GM12878 (cell line): ENCODE measurements at regions not wholly inside any gene's neighbourhood (a gene's known extent, or its start where the extent isn't known, plus 50 kb on each side); places are given as distances from the start of the nearest gene placed in this dataset.

Experiments
- ATAC-seq: fragments of 200-7000 bp; cut with Tn5 transposase; 3 replicates; pipeline ENCODE4 v1.9.1; 2020; ENCODE audit warnings: mild to moderate bottlenecking, moderate library complexity
- BruUV-seq: library from RNA; stranded (reverse); fragments of 400-500 nt; replicated peaks from 2 replicates; lab custom pipeline; 2021; lab: Mats Ljungman, UMichigan
- CTCF ChIA-PET: fragments of 300-600 bp; sonication (Branson Sonifier 250); formaldehyde crosslinking; extraction: SDS; loops from one replicate; lab custom pipeline; 2021; ENCODE audit warnings: inconsistent platforms; lab: Yijun Ruan, JAX
- POLR2A ChIA-PET: fragments of 350-600 bp; formaldehyde crosslinking; extraction: SDS; loops from one replicate; lab custom pipeline; 2021; ENCODE audit warnings: inconsistent platforms; lab: Charles Lee
- RAD21 ChIA-PET: fragments of 300-600 bp; sonication (Branson Sonifier 250); formaldehyde crosslinking; loops from one replicate; lab custom pipeline; 2023; ENCODE audit warnings: antibody characterized with exemption; ENCODE audit not compliant: unreplicated experiment; lab: Charles Lee
- SMC1A ChIA-PET: fragments of 300-600 bp; sonication (Branson Sonifier 250); formaldehyde crosslinking; loops from one replicate; lab custom pipeline; 2023; ENCODE audit not compliant: unreplicated experiment, uncharacterized antibody; lab: Charles Lee
- DNase-seq: peaks from one replicate; pipeline ENCODE4 v3.0.0-alpha.2; 2011; ENCODE audit warnings: low read depth, low spot score
- FAIRE-seq: peaks from 3 replicates; lab custom pipeline; 2011; peaks lifted over from hg19 to GRCh38; lab: Jason Lieb, UNC
- H2AFZ ChIP-seq: 2 replicates; pipeline ENCODE4 v1.6.0; 2011; ENCODE audit warnings: low read depth, low read length, control low read depth; ENCODE audit not compliant: control insufficient read depth
- H3K27ac ChIP-seq: 2 replicates; pipeline ENCODE4 v1.5.1; 2011; ENCODE audit warnings: control low read depth; ENCODE audit not compliant: control insufficient read depth, insufficient read depth
- H3K27me3 ChIP-seq, 2 experiments: replicated peaks in 1 of 2; 2 replicates each; pipeline versions ENCODE4 v1.6.0 to v1.6.1; 2011; ENCODE audit warnings: low read length in 1 of 2; ENCODE audit not compliant: control insufficient read depth in 2 of 2, insufficient read depth in 2 of 2
- H3K36me3 ChIP-seq, 2 experiments: 2 replicates each; pipeline ENCODE4 v1.5.1; 2011; ENCODE audit warnings: low read length in 1 of 2; ENCODE audit not compliant: control insufficient read depth in 2 of 2, insufficient read depth in 2 of 2
- H3K4me1 ChIP-seq: 2 replicates; pipeline ENCODE4 v1.6.1; 2011; ENCODE audit warnings: mild to moderate bottlenecking, low read length, moderate library complexity, mixed read lengths; ENCODE audit not compliant: control insufficient read depth, insufficient read depth
- H3K4me2 ChIP-seq: 2 replicates; pipeline ENCODE4 v1.6.0; 2011; ENCODE audit warnings: control low read depth; ENCODE audit not compliant: control insufficient read depth, insufficient read depth
- H3K4me3 ChIP-seq: fragments of 200-600 bp; sonication (generic); 2 replicates; pipeline ENCODE4 v1.5.1; 2016
- H3K79me2 ChIP-seq: 2 replicates; pipeline ENCODE4 v1.6.0; 2011; ENCODE audit warnings: low read length; ENCODE audit not compliant: control insufficient read depth, insufficient read depth
- H3K9ac ChIP-seq: 2 replicates; pipeline ENCODE4 v1.8.0; 2011; ENCODE audit warnings: low read length, control low read depth, mixed read lengths; ENCODE audit not compliant: control insufficient read depth, insufficient read depth
- H3K9me3 ChIP-seq: replicated peaks from 3 replicates; pipeline ENCODE4 v1.5.1; 2011; ENCODE audit warnings: mild to moderate bottlenecking, low read length; ENCODE audit not compliant: control insufficient read depth, insufficient read depth
- H4K20me1 ChIP-seq: 2 replicates; pipeline ENCODE4 v1.6.0; 2011; ENCODE audit not compliant: control insufficient read depth, insufficient read depth
- BRCA1 ChIP-seq: IDR thresholded peaks from 2 replicates; pipeline ENCODE4 v1.6.1; 2011; ENCODE audit warnings: low read depth, low read length, improper control_type of control experiment
- CBX3 ChIP-seq: fragments of 200-600 bp; sonication (generic); IDR thresholded peaks from 2 replicates; pipeline ENCODE4 v1.6.1; 2016; ENCODE audit warnings: low read depth, borderline replicate concordance
- CHD1 ChIP-seq: IDR thresholded peaks from 2 replicates; pipeline ENCODE4 v1.6.1; 2012; ENCODE audit warnings: low read depth, low read length, improper control_type of control experiment
- CTCF ChIP-seq, 3 experiments: IDR thresholded peaks in 2 of 3; conservative IDR thresholded peaks in 1 of 3; 2 replicates each; pipeline ENCODE4 v1.5.1; 2011; ENCODE audit warnings: low read depth in 3 of 3, low read length in 3 of 3, mild to moderate bottlenecking in 3 of 3, control low read depth in 2 of 3, moderate library complexity in 2 of 3, inconsistent platforms in 1 of 3, mixed read lengths in 1 of 3; ENCODE audit not compliant: control insufficient read depth in 2 of 3, insufficient read depth in 1 of 3; ENCODE audit errors: extremely low read depth in 1 of 3
- E2F8 ChIP-seq: fragments of 450-650 bp; IDR thresholded peaks from 2 replicates; pipeline ENCODE4 v1.6.1; 2018; ENCODE audit warnings: mild to moderate bottlenecking, low read depth, moderate library complexity; ENCODE audit not compliant: partially characterized antibody
- ELK1 ChIP-seq: IDR thresholded peaks from 2 replicates; pipeline ENCODE4 v1.6.1; 2012; ENCODE audit warnings: low read depth, low read length, improper control_type of control experiment
- HDAC6 ChIP-seq: fragments of 200-600 bp; sonication (generic); IDR thresholded peaks from one replicate; pipeline ENCODE4 v1.8.0; 2017; ENCODE audit warnings: antibody characterized with exemption; ENCODE audit not compliant: unreplicated experiment
- IKZF1 ChIP-seq: fragments of 450-650 bp; conservative IDR thresholded peaks from 2 replicates; pipeline ENCODE4 v1.6.1; 2017; ENCODE audit warnings: antibody characterized with exemption, mild to moderate bottlenecking
- JUND ChIP-seq: IDR thresholded peaks from 2 replicates; pipeline ENCODE4 v1.6.1; 2012; ENCODE audit warnings: low read depth, mild to moderate bottlenecking, low read length, improper control_type of control experiment, moderate library complexity
- NFXL1 ChIP-seq: fragments of 450-650 bp; IDR thresholded peaks from 2 replicates; pipeline ENCODE4 v1.6.1; 2017; ENCODE audit warnings: antibody characterized with exemption, mild to moderate bottlenecking, borderline replicate concordance
- NFYA ChIP-seq: IDR thresholded peaks from 2 replicates; pipeline ENCODE4 v1.6.1; 2011; ENCODE audit warnings: low read depth, mild to moderate bottlenecking, low read length, improper control_type of control experiment, borderline replicate concordance
- PAX8 ChIP-seq: fragments of 450-650 bp; IDR thresholded peaks from 2 replicates; pipeline ENCODE4 v1.6.1; 2017; ENCODE audit warnings: mild to moderate bottlenecking, moderate library complexity
- PKNOX1 ChIP-seq: fragments of 450-650 bp; IDR thresholded peaks from 2 replicates; pipeline ENCODE4 v1.6.1; 2016; ENCODE audit warnings: mild to moderate bottlenecking
- PML ChIP-seq: IDR thresholded peaks from 2 replicates; pipeline ENCODE4 v1.6.1; 2012; ENCODE audit warnings: low read length, inconsistent platforms
- POLR2A ChIP-seq: IDR thresholded peaks from 2 replicates; pipeline ENCODE4 v1.6.1; 2011; ENCODE audit warnings: low read depth, mild to moderate bottlenecking, low read length
- SMAD1 ChIP-seq: fragments of 450-650 bp; IDR thresholded peaks from 2 replicates; pipeline ENCODE4 v1.6.1; 2018; ENCODE audit warnings: mild to moderate bottlenecking, low read depth; ENCODE audit not compliant: partially characterized antibody
- STAT3 ChIP-seq: IDR thresholded peaks from 2 replicates; pipeline ENCODE4 v1.6.1; 2011; ENCODE audit warnings: low read depth, low read length, improper control_type of control experiment
- WGBS: methylation state at CpG from one replicate; pipeline ENCODE4 v1.1.6; 2016; ENCODE audit warnings: low lambda C conversion rate; ENCODE audit not compliant: insufficient replicate concordance, insufficient coverage; ENCODE audit errors: missing lambda C conversion rate; 5-methylcytosine and 5-hydroxymethylcytosine counted together
- in situ Hi-C: fragments of 300-500 bp; cut with MboI; formaldehyde crosslinking; loops from 9 replicates; pipeline ENCODE4 v1.14.3; 2018; ENCODE audit warnings: mixed read lengths
- intact Hi-C: fragments of 100-400 bp; cut with micrococcal nuclease; formaldehyde crosslinking; loops from one replicate; pipeline ENCODE4 v1.14.2; 2022; ENCODE audit not compliant: unreplicated experiment

GRCh38 chr2:10238396-10238795 is 64.3 kb upstream of the HPCAL1 start (continued):
- no peak for TF ChIP-seq JUND
- no peak for TF ChIP-seq CTCF (IDR thresholded peaks at IDR 0.05 in 2 of 3, conservative IDR thresholded peaks at IDR 0.05 in 1 of 3; ENCODE audit: control insufficient read depth in 2 of 3, extremely low read depth in 1 of 3, insufficient read depth in 1 of 3, low read depth in 3 of 3, low read length in 3 of 3)
- TF ChIP-seq HDAC6, result no peak

- FAIRE-seq (no peak), DNase-seq (no peak), ATAC-seq (no peak)
- Histone ChIP-seq H3K27me3 (no peaks in the 10 kb centered on the region; a peak in 1 of 4 replicates), H3K27ac (no peak overlapping the region), H3K9me3 (no peaks in the 10 kb centered on the region), H3K4me3 (no peak overlapping the region), H3K4me1 (no peaks in the 10 kb centered on the region), H3K9ac (no peak overlapping the region), H4K20me1 (no peaks in the 10 kb centered on the region), H3K4me2 (no peak overlapping the region), H3K79me2 (no peaks in the 10 kb centered on the region), H2AFZ (no peak overlapping the region), H3K36me3 (no peaks in the 10 kb centered on the region)
- no TSS peak for BruUV-seq
- RAD21 ChIA-PET, result interaction anchor here (1.2 kb wide), 1 partner anchor 169 kb away, joined by 3 read pairs; no protein-coding TSS in a partner anchor
- SMC1A ChIA-PET, result no interaction called here
- in situ Hi-C loops, result no loop called here
- POLR2A ChIA-PET, result no interaction called here
- intact Hi-C loops, result no loop called here
- 38% methylated on average over 11 of the region's 13 CpGs for WGBS
- CTCF ChIA-PET, result no interaction called here
- TF ChIP-seq POLR2A (no peak), PML (no peak), BRCA1 (no peak), SMAD1 (no peak), STAT3 (no peak), PAX8 (no peak), CHD1 (no peak), IKZF1 (no peak), NFYA (no peak), PKNOX1 (no peak), CBX3 (no peak), ELK1 (no peak), NFXL1 (no peak), E2F8 (no peak)
Observed at GRCh38 chr2:10238991-10239485, 63.7 kb upstream of the HPCAL1 start.
